GM04503 (cell line): ENCODE measurements at regions not wholly inside any gene's neighbourhood (a gene's known extent, or its start where the extent isn't known, plus 50 kb on each side); places are given as distances from the start of the nearest gene placed in this dataset.
"Not testable (repeated sequence)": the region's sequence is repeated elsewhere in the genome, so short reads cannot be mapped to it uniquely, and the experiment has no call there.

Experiments used
- DNase-seq: peaks from one replicate; pipeline ENCODE4 v3.0.0-alpha.2; 2012; ENCODE audit warnings: low read depth

- not testable (repeated sequence) for DNase-seq
Observed at GRCh38 chr22:25456300-25457043, 108.0 kb upstream of the GRK3 start.

DNA sequence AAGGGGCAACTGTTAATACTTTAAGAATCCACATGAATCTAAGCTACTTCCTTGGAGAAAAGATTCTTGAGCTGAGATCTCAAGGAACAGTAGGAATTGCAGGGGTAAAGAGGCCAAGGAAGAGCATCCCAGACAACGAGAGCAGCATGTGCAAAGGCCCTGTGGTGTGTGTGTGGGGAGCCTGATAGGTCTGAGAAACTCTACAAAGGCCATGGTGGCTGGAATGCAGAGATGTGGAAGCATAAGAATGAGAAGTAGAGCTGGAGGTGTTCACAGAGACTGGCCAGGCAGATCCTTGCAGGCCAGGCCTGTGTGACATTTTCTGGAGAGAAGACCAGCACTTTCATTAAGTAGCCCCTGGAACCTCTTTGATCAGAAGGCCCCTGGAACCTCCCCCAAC, 105.8 kb upstream of the GRK3 start:
- not testable (repeated sequence) for DNase-seq

- DNase-seq: not testable (repeated sequence)
Observed at GRCh38 chr22:25460682-25461081, 103.8 kb upstream of the GRK3 start.

GRCh38 chr22:25461301-25461700, 103.2 kb upstream of the GRK3 start:
- DNase-seq: no peak

GRCh38 chr22:25462474-25463346, 101.8 kb upstream of the GRK3 start:
- not testable (repeated sequence) for DNase-seq

- not testable (repeated sequence) for DNase-seq
Observed at GRCh38 chr22:25463347-25463628, 101.2 kb upstream of the GRK3 start.

GRCh38 chr22:25464326-25464725, 100.1 kb upstream of the GRK3 start:
- DNase-seq: not testable (repeated sequence)

- DNase-seq: no peak
Observed at GRCh38 chr22:25465949-25466348, 98.5 kb upstream of the GRK3 start.

GRCh38 chr22:25472382-25472781, 92.1 kb upstream of the GRK3 start:
- no peak for DNase-seq

- no peak for DNase-seq
Observed at GRCh38 chr22:25475257-25476022, 89.0 kb upstream of the GRK3 start.

DNA sequence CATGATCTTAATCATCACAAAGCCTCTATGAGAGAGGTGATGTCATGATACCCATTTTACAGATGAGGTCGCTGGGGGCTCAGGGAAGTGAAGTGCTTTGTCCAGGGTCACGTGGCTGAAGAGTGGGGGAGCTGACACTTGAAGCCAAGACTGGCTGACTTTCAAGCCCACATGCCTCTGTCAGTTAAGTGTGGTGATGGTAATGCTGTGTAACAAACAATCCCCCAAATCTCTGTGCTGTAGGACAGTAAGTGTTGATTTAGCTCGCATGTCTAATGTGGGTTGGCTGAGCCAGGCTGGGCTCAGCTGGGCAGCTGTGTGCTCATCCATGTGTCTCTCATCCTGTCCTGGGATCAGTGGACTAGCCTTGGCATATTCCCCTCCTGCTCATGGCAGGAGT, 87.1 kb upstream of the GRK3 start:
- DNase-seq: no peak

DNA sequence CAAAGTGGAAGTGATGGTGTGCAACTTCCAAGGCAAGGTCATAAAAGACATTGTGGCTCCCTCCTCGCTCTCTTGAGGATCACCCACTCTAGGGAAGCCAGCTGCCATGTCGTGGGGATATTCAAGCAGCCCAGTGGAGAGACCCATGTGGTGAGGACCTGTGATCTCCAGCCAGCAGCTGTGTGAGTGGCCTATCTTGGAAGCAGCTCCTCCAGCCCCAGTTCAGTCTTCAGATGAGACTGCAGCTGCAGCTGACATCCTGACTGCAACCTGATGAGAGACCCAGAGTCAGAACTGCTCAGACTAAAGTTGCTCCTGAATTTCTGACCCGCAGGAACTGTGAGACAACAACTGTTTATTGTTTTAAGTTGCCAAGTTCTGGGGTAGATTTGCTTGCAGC, 86.4 kb upstream of the GRK3 start:
- DNase-seq: no peak

DNA sequence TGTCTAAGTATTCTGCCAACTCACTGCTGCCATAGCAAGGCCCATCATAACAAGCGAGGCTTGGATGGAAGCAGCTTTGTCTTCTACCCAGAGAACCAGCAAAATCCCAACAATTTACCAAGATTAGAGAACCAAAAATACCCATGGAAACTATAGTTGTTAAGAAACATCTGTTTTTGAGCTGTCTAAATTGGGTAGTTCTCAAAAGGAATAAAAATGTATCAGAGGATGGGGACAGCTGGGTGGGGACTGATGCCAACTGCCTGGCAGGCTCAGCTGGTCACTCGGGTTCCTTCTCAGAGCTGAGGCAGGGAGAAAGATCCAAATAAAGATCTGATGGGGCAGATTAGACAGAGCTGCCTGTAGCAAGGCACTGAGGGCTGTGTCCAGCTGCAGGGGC, 85.9 kb upstream of the GRK3 start:
- DNase-seq: no peak

DNA sequence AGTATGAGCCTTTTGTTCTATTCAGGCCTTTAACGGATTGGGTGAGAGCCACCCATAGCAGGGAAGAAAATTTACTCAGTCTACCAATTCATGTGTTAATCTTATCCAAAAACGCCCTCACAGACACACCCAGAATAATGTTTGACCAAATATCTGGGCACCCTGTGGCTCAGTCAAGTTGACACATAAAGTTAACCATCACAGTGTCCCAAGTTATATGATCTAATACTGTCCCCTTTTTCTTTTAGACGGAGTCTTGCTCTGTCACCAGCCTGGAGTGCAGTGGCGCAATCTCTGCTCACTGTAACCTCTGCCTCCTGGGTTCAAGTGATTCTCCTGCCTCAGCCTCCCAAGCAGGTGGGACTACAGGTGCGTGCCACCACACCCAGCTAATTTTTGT, 83.6 kb upstream of the GRK3 start:
- DNase-seq: not testable (repeated sequence)

DNA sequence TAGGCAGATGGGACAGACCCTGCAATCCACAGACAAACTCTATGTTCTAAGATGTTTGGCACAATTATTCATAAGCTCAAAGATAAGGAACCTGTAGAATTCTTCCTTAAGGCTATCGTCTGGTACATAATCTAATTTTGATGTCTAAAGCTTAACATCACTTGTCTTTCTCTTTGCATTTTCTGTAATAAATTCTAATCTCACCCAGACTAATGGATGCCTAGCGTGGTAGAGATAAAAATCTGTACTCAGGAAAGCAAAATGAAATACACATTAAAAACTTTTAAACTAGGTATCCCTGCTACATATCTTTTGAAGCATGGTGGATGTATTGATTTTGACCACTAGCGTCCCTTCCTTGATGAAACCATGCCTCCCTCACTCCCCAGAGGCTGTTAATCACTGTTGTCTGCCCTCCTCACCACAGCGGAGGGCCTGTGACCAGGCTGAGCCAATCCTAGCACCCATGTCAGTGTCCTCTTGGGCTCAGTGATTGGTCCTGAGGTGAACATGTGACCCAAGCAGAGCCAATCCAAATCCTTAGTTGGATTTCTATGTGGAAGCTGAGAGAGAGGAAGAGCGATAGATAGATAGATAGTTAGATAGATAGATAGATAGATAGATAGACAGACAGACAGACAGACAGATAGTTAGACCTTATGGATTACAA, 82.2 kb upstream of the GRK3 start:
- DNase-seq: no peak

DNA sequence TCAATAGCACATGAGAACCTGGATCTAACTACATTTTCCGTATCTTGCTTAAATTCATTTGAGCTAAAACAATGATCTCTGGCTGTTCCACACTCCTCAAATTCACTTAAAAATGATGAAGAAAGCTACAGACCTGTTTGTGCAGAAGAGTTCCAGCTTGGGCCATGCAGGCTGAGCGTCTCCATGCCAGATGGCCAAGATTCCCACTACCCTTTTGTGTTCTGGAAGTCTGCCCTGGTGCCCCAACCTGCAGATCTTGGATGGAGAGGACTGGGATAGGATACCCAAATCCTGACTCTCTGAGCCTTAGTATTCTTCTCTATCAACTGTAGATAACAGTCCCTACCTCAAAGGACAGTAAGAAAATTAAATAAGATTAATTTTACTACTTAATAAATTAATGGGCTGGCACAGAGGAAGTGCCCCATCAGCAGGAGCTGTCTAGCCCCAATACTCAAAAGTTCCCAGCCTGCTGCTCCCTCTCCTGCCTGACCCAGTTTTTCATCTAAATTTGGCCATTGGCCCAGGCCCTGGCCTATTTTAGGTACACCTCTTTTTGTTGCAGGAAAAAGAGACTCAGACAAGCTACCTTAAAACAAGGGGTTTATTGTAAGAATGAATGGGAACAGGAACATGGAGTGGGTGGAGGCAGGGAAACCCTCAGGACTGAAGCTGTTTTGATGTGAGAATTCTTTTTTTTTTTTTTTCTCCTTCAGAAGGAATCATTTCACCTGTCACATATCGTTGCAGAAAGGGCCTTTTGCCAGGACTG, 81.4 kb upstream of the GRK3 start:
- no peak for DNase-seq

DNA sequence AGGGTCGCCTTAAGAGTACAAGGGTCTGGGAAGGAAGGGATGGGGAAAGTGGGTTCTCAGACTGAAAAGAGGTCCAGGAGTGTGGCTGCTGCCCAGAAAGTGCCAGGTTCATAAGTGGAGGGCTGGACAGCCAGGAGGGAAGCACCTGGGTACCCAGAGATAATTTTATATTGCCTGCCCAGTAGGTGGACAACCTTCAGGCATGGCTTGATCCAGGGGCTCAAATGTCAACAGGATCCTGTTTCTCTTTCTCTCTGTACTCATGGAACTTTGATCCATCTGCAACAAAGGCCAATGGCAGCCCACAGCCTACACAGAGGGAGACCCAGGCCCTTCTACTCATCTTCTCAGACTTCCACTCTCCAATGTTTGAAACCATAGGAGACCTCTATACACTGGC, 80.5 kb upstream of the GRK3 start:
- DNase-seq: no peak

- DNase-seq: no peak
Observed at GRCh38 chr22:25484521-25485315, 79.8 kb upstream of the GRK3 start.

DNA sequence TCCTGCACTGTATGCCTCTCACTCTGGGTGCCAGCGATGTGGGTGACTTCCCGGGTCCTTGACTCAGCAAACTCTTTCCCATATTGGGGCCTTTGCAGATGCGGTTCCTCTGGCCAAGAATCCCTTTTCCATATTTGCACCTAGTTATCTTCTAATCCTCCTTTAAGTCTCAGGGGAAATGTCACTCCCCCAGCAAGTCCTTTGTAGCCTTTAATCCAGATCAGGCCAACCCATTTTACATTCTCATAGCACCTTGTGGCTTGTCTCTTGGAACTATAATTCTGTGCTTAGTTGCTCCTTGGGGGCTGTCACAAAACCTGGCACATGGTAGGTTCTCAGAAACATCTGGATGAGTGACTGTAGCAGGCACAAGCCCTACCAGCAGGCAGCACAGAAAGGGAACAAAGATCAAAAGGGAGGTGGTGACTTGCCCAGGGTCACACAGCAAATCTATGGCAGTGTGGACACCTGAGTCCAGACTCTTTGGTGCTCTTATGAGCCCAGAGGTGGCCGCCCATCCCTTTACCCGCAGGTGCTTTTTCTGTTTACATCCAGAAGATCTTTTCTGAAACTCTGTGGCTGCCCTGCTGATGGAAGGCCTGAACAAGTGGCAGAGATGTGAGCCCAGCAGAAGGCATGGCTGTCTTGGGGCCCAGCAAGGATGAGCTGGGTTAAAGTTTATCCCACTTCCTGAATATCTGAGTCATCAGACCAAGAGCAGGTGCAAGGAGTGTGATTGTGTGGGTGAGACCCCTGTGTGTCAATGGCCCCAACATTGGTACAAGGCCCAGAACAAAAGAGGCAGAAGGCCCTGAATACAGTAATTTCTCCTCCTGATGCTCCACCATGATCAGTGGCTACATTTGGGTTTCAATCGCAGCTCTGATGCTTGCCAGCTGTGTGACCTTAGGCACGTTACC, 78.6 kb upstream of the GRK3 start:
- no peak for DNase-seq

GRCh38 chr22:25487508-25487907, 77.0 kb upstream of the GRK3 start:
- DNase-seq: no peak
